AG08395 (cell line): ENCODE measurements at regions not wholly inside any gene's neighbourhood (a gene's known extent, or its start where the extent isn't known, plus 50 kb on each side); places are given as distances from the start of the nearest gene placed in this dataset.

Source experiments
- DNase-seq: peaks from one replicate; pipeline ENCODE4 v3.0.0; 2012; ENCODE audit warnings: mixed read lengths, low spot score

DNA sequence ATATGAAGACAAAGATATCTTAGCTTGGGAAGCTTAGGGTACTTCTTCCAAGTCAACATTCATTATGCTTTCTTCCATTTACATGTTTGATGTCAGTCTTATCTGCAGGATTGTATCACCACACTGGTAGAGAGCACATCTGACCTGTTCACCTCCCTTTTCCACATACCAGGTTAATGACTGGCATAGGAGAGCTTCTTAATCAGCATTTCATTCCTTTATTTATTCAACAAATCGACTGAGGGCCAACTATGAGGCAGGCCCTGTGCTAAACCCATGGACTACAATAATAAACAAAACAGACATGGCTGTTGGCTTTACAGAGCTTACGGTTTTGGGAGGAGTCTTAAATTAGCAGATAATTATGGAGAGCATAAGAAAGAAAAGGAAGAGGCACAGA lies 378.1 kb upstream of the CDH11 start:
- DNase-seq = no peak

DNA sequence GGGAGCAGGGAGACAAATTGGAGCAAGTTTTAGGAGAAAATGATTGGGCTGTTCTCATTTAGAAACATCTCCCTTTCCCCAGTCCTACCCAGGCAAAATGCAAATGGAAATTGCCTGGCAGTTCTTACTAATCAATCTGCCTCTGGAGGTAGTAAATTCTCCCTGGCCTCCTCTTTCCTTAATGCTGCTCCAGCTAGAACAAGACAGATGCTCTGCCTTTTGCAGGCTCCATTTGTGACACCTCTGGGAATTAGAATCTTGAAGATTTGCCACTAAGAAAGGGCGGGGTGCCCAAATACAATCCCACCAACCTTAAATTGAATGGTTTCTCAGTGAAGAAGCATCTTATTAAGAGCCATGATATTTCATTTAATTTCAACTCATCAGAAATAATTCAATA lies 377.7 kb upstream of the CDH11 start:
- DNase-seq = no peak

DNA sequence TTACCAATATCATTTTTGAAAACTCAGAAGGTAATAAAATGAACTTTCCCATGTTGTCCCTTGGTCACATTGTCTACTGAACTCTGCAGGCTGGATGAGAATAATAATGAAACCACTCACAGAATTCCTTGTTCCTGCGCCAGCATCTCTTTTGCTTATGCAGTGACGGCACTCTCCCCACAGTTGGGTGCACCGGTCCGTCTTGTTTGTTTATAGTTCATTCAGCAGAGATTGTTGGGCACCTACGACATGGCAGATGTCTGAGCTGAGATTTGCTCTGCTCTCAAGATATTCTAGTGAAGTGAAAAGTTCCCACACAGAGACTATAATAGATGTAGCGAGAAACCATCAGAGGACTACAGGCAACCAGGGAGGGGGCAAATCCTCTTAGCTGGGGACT lies 375.7 kb upstream of the CDH11 start:
- DNase-seq = no peak

DNA sequence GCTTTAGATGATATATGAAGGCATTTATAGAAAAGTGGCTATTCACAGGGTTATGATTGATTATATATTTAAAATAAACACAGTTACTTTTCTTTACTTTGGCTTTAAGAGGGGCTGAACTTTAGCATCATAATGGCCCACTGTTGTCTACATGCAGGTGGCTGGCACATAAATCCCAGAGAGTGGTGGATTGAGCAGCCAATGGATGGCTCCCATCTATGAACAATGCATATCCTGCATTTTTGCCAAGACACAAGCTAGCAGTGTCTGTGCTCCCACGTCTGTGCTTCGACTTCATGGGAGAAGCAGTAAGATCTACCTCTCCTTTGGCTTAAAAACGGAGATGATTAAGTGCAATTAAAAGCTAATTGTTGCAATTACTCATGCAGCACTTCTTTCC lies 373.2 kb upstream of the CDH11 start:
- DNase-seq = no peak

DNA sequence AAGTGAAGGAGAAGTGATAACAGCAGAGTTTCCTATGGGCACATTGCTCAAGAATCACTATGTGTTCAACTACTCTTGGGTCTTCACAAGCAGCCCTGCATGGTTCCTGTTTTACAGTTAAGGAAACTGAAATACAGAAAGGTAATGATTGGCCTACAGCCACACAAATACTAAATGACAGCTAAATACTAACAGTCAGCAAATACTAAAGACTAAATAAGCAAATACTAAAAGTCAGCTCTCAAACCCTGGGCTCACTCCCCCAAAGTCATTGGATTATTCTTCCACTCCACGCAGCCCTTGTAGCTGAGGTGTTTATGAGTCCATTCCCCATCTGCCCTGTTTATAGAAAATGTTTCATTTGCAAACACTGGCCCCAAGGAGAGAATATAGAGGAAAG lies 372.7 kb upstream of the CDH11 start:
- no peak for DNase-seq

DNA sequence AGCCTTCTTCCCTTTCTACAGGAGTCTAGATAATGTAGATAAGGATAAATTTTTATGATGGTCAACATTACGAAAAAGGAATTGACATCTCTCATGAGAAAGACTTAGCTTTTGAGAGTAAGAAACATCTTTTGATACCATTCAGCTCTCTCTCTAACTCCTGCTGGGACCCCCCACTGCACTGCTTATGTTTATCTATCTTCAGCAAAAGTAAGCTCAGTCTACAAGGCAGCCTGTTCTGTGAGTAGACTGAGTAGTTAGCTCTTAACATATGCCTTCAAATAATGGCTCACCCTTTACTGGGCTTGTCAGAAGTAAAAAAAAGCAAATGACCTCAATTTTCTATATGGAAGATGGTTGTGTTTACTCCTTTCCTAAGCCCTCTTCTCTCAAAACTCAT lies 372.2 kb upstream of the CDH11 start:
- DNase-seq = no peak

DNA sequence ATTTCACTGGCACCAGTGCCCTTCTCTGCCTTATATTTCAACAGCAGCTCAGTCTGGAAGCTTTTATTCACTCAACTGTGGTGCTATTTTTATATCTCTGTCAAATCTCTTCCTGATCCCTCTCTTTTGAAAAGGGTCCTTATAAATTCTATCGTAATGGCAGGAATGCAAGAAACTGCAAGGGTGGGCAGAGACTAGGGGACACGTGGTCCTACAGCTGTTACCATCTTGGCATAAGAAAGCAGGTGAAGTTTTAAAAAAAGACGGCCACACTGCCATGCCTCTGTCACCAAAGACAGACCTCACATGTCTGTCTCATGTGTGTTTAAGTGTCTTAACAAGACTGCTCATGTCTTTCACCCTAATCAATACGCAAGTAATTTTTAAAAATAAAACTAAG lies 368.4 kb upstream of the CDH11 start:
- DNase-seq = no peak

DNA sequence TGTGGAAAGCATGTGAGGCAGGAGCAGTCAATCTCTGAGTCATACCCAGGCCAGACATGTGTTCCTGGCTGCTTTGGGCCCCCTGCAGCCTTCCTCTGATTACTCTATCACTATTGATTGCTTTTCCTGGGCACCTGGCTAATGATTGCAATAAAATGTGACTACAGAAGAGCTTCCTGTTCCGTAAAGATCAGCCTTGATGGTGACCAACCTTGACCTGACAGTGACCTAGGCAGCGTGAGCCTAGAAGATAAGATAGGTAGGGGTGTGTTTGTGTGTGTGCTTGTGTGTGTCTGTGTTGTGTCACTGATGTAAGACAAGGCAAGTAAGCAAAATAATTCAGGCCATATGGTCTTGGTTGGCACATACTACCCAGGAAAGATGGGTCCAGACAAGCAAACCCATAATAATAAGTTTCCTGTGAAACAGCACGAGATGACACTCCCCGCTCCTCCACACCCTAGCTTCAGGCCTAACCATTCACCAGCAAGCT lies 367.7 kb upstream of the CDH11 start:
- no peak for DNase-seq

DNA sequence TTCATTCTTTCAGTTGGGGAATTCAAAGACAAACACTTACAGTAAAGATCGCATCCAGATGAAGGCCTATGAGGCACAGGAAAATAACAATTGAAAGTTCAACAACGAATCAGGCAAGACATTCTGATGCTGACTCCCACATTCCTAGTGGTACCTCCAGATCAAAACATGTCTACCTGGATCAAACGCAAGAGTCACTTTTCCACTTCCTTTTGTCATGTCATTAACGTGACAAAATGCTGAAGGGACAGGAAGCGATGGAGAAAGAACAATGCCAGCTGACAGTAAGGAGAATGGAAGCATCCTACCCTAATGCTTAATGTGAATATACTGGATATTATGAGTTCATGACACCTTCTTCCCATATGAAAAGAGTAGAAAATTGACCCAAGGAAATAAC lies 365.4 kb upstream of the CDH11 start:
- no peak for DNase-seq

DNA sequence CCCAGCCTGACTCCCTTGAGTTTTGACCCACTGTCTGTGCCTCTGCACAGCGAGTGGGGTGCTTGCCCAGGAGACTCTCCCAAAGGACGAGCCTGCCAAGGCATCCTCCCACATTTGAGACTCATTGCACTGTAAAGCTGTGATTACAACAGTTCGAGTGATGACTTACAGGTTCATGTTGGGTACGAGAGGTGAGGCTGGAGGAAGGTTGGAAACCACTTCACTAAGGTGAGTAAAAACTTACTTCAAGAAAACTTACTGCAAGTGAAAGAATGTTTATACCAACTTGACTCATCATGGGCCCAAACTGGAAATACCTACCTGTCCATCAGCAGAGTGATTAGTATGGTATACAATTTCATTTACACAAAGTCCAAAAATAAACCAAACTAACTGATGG lies 360.1 kb upstream of the CDH11 start:
- DNase-seq = no peak

DNA sequence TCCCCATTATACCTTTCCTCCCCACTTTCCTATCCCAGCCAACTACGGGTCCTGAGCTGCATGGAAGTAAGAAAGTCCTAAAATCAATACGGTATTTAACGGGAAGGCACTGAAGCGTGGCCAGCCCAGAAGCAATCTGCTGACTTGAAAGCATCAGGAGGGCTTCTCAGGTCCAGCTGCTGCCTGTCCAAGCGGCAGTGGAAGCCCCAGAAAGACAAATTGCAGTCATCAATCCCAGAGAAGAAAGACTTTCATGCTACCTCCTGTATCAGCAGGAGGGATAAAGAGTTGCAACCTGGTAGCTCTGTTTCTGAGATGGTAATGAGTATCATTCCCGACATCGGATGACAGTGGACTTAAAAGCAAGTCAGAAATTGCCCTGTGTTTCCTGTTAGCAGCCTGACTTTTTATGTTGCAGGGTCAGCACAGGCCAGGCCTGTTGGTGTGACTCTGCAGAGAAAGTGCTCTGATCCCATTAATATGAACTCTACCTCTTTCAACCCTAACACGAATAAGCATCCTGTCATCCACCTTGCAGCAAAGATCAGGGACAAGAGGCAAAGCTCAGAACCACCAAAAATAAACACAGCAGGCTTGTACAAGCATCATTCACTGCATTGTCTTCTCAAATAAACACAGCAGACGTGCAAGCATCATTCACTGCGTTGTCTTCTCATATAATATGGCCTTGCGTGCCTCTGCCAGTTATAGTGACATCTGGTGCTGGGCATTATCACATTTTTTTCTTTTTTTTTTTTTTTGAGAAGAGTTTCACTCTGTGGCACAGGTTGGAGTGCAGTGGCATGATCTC lies 358.6 kb upstream of the CDH11 start:
- DNase-seq = no peak

DNA sequence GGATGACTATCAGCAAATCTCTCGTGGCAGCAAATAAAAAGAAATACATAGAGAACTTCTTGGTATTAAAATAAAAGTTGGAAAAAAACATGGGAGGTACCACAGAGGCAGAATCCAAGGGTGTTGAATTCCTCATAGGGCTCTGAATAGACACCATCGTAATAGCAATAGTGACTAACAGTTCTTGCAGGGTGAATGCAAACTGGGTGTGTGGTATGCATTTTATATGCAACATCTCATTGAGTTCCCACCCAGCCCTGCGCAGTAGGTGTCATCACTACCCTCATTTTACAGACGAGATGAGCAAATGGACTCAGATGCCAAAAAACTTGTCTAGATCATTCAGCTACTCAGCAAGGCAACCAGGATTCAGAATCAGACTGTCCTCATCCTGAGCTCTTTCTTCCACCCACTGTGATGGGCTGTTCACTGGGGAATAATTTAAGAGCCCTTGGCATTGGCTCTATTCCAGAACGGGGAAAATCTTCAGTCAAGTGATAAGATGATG lies 354.6 kb upstream of the CDH11 start:
- DNase-seq = no peak

DNA sequence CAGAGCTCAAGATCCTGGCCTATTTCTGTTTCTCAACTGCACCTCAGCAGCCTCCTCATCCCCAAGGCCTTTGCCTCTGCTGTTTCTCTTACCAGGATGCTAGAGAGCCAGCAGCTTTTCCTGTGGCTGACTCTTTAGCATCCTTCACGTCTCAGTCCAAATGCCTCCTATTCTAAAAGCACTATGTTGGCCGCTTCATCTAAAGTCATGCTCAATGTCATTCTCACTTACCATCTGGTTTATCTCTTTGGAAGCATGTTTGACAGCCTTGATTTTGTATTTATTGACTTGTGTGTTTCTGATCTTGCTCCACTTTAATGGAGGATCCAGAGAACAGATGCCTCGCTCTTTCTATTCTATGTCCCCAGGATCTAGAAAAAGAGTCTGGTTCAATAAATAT lies 351.8 kb upstream of the CDH11 start:
- DNase-seq = no peak

DNA sequence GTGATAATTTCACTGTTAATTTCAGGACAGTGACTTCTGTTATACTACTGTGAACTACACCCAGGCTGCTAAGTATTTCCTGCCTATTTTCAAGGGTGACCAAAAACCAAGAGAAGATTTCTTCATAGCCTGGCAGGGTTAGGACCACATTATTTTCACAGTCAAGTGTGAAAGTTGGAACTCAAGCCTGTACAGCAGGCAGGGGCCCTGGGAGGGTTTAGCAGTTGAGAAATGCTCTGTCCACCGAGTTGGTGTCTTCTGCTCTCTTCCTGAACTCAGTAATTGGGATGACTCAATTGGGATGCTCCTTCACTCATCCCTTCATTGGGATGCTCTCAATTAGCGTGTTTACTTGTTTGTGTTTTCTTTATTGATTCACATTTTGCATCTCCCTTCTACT lies 347.3 kb upstream of the CDH11 start:
- DNase-seq = no peak

DNA sequence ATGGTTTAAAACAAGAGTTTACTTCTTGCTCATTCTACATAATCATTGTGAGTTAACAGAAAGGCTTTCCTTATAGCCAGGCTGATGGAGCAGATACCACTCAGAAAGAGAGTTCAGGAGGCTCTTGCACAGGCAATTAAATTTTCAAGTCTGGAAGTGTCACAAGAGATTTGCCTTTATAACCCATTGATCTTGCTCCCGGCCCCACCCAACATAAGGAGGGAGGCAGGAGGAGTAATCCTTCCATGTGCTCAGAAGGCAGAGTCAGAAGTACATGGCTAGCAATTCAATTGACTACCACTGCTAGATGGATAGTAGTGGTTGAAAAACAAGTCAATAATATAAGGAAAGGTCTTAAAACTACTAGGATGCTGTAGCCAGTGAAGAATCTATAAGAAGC lies 346.3 kb upstream of the CDH11 start:
- no peak for DNase-seq

DNA sequence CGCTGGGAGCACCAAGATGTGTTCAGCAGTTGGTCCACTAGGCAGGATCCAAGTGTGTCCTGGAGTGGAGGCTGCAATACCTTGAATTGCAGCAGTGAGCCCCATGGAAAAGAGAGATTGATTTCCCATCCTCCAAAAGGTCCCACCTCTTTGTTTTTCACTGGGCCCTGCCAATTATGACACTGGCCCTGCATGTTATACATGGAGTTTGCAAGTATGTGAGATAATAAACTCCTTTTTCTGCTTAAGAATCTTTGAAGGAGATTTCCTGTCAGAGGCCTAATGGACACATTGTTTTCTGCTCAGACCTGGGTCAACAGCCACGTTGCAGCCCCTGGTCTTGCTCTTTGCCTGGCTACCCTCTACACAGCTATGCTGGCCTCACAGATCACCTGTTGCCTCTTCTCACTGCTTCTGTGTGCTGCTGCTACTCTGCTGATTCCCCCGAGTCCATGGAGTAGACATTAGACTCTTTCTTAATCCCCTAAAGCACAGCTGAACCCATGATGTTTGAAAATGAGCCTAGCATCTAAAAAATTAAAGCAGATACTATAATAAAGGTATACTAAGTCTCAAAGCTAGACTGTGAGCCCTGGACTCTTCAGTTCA lies 341.9 kb upstream of the CDH11 start:
- no peak for DNase-seq

DNA sequence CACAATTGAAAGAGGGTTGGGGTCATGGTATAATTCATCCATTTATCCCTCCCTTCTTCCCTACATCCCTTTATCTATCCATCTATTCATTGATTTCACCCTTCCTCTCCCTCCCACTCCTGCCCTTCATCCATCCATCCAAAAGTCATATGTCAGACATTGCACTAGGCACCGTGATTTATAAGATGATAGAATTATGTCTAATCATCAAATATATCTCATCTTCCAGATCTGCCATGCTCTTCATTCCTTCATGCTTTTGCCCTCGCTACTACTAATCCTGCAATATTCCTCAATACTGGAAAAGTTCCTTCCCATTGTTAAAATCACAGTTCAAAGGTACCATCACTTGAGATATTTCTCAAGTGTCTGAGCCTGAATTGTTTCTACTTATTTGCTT lies 335.2 kb upstream of the CDH11 start:
- DNase-seq = no peak

DNA sequence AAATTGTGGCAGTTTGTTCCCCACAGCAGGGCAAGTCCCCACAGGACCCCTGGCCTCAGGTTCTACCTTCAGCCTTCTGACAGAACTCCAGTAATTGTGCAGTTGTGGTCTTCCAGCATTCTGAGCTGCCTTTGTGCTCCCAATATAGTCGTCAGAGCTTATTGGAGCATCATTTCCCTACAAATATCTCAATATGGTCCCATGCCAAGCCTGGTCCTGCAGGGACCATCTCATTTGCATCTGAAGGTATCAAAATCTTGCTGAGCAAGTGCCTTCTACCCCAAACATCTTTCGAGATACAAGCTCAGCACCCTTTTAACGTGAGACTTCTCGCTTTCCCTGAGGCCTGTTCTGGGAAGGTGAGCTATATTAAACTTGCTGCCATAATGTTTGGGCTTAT lies 333.9 kb upstream of the CDH11 start:
- no peak for DNase-seq

DNA sequence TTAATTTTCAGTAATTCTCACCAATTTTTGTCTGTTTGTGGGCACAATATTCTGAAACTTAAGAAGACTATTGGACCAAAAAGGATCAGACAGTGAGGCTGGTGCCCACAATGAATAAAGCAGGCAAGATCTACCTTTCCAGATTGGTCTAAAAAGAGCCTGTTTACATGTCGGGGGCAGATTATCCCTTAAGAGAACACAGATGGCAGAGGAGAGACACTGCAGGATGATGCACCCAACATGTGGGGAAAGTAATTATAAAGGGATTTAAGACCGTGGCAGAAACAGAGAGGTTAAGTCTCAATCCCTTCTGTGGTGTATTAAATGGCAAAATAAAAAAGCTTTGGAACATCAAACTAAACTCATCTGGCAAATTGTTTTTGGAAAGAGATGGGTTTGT lies 331.8 kb upstream of the CDH11 start:
- no peak for DNase-seq

DNA sequence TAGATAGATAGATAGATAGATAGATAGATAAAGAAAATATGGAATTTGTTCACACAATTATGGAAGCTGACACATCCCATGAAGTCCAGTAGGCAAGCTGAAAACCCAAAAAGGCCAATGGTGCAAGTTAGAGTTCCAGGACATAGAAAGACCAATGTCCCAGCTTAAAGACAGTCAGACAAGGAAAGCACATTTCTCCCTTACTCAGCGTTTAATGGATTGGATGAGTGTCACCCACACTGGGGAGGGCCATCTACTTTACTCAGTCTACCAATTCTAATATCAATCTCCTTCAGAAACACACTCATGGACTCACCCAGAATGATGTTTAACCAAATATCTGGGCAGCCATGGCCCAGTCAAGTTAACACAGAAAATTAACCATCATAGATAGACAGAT lies 327.7 kb upstream of the CDH11 start:
- DNase-seq = no peak

DNA sequence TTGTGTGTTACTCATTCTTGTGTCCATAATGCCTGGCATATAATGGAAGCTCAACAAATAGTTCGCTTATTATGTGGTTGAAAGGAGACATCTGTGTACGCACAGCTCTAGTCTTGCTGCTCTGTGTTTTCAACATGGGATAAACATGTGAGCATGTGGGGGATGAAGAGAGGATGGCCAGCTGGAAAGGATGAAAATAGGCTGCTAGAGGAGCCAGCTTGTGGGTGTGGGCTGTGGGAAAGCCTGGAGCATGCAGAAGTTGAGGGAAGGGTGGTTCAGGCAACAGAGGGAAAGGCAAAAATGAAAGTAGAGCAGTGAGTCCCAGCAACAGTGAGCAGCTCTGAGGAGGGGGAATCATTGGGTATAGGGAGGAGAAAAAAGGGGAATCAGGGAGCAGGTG lies 324.6 kb upstream of the CDH11 start:
- no peak for DNase-seq

DNA sequence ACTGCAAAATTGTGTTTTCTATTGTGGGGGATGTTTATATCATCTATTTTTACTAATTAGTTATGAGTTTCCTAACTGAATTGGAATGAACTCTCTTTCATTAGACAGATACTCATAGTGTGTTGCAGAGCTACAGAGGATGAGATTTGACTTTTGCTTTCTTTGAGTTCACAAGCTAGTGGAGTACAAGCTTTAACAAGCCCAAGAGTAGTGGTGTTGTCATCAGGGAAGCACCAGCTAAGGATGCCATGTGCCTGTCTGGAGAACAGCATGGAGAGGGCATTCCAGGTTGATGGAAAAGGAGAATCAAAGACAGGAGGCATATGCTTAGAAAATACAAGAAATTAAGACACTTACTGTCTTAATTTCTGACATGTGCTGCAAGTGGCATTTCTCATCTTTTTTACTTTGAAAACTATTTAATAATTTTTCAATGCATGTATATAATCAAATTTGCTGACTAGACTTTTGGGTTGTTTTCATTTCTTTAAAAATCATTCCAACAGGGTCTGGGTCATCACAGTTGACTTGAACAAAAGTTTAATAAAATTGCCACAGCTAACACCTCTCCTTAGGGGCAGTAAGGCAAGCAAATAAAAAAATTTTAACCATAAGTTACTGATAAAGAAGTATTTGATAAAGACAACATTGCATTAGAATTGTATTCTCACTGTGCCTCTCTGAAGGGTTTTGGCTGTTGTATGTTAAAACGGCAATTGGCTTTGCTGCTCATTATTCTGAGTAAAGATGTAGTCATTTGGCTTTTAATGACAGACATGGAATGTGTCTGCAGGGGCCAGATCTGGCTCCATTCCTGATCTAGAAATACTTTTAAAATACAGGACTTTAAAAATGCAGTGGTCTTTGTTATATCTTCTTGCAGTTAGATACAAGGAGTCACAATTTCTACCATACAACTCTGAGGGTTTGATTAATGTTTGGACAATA lies 323.7 kb upstream of the CDH11 start:
- DNase-seq = peak; percentile 21

DNA sequence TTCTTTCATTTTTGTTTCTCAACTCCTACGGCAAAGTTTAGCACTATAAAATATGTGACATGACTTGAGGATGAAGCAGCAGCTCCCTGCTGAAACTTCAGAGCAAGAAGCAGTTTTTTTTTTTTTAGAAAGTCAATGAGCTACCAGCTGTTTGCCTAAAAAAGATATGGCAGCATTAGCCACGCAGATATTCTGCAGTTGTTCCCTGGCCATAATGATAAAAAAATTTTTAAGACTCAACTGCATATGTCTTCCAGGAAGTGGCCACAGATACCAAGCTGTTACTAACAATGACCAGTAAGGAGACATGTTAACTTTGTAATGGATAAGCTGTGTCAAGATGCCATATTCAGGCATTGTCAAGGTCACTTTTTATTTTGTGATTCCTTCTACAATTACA lies 319.6 kb upstream of the CDH11 start:
- DNase-seq = no peak
